ENCODE measurements at regions not wholly inside any gene's neighbourhood (a gene's known extent, or its start where the extent isn't known, plus 50 kb on each side); places are given as distances from the start of the nearest gene placed in this dataset.

- TF ChIP-seq CTCF (IDR thresholded peaks at IDR 0.05) (no peak), POLR2A (IDR thresholded peaks at IDR 0.05) (no peak)
Measured at GRCh38 chr2:207446653-207447052, 83.1 kb upstream of the CREB1 start.

Data from thyroid gland (tissue), 4 donors.